Liver (tissue), 3 donors: ENCODE measurements at regions not wholly inside any gene's neighbourhood (a gene's known extent, or its start where the extent isn't known, plus 50 kb on each side); places are given as distances from the start of the nearest gene placed in this dataset.

Experiments
- CTCF ChIP-seq: fragments of 150-350 bp; IDR thresholded peaks from 2 replicates; pipeline ENCODE4 v1.5.1; 2017; ENCODE audit warnings: improper control_type of control experiment, low read depth, low read length; ENCODE audit not compliant: missing input control
- MAX ChIP-seq: IDR thresholded peaks from 2 replicates; pipeline ENCODE4 v1.6.1; 2016; ENCODE audit warnings: antibody characterized with exemption
- RAD21 ChIP-seq, 2 donors: IDR thresholded peaks; 2 replicates each; pipeline ENCODE4 v1.6.1; 2016; ENCODE audit warnings: antibody characterized with exemption in 2 of 2, mild to moderate bottlenecking in 2 of 2
- YY1 ChIP-seq: IDR thresholded peaks from 2 replicates; pipeline ENCODE4 v1.6.1; 2016; ENCODE audit warnings: antibody characterized with exemption, mild to moderate bottlenecking
- TF ChIP-seq, protein P1 (sequence below): IDR thresholded peaks from 2 replicates; pipeline ENCODE4 v1.6.1; 2016; ENCODE audit warnings: antibody characterized with exemption, mild to moderate bottlenecking
- donor health status: healthy.
- donor health status: healthy.

GRCh38 chr5:40397091-40397490 lies 282.6 kb upstream of the PTGER4 start:
- TF ChIP-seq MAX (no peak), CTCF (no peak), YY1 (no peak), RAD21 (IDR thresholded peaks at IDR 0.05) (no peak)
- TF ChIP-seq, protein P1, sequence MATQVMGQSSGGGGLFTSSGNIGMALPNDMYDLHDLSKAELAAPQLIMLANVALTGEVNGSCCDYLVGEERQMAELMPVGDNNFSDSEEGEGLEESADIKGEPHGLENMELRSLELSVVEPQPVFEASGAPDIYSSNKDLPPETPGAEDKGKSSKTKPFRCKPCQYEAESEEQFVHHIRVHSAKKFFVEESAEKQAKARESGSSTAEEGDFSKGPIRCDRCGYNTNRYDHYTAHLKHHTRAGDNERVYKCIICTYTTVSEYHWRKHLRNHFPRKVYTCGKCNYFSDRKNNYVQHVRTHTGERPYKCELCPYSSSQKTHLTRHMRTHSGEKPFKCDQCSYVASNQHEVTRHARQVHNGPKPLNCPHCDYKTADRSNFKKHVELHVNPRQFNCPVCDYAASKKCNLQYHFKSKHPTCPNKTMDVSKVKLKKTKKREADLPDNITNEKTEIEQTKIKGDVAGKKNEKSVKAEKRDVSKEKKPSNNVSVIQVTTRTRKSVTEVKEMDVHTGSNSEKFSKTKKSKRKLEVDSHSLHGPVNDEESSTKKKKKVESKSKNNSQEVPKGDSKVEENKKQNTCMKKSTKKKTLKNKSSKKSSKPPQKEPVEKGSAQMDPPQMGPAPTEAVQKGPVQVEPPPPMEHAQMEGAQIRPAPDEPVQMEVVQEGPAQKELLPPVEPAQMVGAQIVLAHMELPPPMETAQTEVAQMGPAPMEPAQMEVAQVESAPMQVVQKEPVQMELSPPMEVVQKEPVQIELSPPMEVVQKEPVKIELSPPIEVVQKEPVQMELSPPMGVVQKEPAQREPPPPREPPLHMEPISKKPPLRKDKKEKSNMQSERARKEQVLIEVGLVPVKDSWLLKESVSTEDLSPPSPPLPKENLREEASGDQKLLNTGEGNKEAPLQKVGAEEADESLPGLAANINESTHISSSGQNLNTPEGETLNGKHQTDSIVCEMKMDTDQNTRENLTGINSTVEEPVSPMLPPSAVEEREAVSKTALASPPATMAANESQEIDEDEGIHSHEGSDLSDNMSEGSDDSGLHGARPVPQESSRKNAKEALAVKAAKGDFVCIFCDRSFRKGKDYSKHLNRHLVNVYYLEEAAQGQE, result no peak
